Suppressor macrophage treated with lipopolysaccharide for 1 hour (primary cell): ENCODE measurements at regions not wholly inside any gene's neighbourhood (a gene's known extent, or its start where the extent isn't known, plus 50 kb on each side); places are given as distances from the start of the nearest gene placed in this dataset.

Experiments
- DNase-seq, 3 donors: peaks; one replicate each; pipeline ENCODE4 v3.0.0-alpha.2; 2020 to 2022

DNA sequence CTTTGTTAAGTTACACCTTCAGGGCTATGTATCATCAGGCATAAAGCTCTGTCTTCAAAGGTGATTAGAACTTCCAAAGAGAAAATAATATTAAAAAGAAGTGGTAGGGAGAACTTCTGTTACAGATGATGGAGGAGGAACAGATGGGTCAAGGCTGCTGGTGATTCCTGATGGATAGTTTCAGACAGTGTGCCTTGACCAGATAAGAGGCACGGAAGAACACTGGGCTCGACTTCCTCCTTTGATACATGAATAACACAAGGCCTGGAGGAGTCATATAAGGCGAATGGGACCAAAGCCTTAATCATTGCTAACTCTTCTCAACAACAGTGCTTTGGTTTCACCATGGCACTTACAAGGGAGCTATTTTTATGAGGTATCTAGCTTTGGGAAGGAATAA is 128.1 kb upstream of the RXFP2 start:
- DNase-seq = no peak

DNA sequence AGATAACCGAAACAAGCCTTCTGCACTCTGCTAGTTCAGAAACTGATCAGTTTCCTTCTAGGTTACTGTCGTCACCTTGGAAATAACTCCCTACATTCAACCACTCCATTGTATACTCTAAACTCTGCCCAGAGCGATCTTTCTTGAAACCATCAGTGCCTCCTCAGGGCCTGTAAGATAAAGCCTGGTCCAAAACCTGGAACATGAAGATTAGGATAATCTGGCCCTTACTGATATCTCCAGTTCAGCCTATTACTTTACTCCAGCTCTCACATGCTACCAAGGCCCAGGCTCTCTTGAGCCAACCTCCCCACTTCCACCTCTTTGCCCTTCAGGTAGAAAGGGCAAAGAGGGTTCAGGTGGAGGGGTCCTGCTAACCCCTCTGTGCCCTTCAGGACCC is 125.3 kb upstream of the RXFP2 start:
- no peak for DNase-seq

DNA sequence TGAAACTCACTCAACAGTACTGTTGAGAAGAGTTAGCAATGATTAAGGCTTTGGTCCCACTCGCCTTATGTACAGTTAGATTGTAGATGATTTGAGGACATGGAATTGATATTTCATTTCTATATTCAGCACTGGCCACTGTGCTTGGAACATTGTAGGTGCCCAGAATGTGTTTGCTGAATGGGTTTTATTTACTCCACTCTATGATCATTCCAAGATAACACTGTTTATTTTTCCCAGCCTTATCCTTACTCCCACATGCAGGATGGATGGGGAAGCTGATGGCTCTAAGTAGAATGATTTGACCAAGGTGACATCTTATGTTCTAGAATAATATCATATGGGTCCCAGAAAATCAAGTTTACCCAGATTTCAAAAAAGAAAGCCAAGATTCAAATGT is 124.6 kb upstream of the RXFP2 start:
- no peak for DNase-seq

DNA sequence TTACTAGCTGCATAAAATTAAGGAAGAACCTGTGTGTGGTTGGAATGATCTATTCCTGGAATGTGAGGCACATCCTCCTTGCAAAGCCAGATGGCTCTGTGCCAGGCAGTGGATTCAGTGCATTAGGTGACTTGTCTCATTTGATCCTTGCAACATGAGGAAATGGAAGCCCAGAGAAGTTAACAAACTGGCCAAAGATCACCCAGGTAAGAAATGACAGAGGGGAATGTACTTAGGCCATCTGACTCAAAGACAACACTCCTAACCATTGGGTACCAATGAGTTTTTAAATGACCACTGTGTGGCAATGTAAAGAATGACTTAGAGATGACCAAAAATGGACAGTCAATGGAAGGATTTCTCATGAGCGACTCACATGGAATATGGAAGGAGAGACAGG is 114.2 kb upstream of the RXFP2 start:
- DNase-seq = no peak

DNA sequence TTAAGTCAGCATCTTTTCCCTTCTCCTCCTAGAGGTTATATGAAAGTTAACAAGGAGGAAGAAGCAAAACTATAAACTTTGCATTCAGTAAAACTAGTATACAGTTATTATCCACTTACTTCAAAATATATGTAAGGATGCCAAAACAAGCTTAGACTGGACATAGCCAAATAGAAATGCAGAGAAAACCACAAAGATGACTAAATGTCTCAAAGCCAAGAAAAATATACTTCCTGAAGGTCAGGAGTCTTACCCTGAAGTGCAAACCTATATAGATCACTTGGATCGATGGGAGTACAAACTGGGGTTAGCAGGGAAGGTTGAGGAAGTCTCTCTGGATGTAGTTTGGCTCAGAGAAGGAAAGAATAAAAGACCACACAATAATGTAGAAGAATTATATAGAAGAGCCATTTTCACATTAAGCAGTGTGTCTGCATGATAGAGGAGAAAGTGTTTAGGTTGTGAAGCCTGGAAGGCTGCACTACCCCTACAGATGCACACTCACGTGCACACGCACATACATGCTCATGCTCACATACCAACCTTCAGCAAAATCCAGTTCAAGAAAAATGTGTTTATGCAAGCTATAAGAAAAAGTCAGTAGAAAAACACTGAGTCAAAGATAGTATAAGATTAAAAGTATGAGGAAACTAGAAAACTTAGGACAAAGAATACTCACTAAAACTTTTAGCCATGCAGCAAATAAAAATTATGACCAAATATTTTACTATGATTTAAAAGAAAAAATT is 112.1 kb upstream of the RXFP2 start:
- no peak for DNase-seq

DNA sequence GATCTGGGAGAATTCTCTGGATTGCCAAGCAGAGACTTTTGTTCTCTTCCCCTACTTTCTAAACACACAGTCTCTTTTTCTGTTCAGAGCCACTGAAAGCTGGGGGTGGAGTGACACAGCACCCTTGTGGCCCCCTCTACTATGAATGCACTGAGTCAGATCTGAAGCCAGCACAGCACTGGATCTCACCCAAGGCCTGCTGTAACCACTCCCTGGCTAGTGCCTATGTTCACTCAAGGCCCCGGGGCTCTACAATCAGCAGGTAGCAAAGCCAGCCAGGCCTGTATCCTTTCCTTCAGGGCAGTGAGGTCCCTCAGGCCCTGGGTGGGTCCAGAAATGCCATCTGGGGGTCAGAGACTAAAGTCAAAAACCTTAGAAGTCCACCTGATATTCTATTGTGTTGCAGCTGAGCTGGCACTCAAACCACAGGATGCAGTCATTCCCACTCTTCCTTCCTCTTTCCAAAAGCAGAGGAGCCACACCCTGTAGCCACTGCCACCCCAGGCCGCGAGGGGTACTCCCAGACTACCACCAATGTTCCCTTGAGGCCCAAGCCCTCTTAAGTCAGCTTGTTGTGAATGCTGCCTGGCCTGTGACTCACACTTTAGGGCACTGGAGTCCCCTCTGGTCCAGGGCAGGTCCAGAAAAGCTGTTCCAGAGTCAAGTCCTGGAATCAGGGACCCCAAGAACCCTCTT is 110.1 kb upstream of the RXFP2 start:
- DNase-seq = peak; percentile 48 to 54 (median 51)

GRCh38 chr13:31631071-31631470 is 108.3 kb upstream of the RXFP2 start:
- DNase-seq = peak in 2 of 3 donors; percentile 20 to 24

- DNase-seq = no peak
Measured at GRCh38 chr13:31631746-31632145, 107.6 kb upstream of the RXFP2 start.

GRCh38 chr13:31638577-31638976 is 100.7 kb upstream of the RXFP2 start:
- DNase-seq = peak; percentile 59 to 76 (median 73)

DNA sequence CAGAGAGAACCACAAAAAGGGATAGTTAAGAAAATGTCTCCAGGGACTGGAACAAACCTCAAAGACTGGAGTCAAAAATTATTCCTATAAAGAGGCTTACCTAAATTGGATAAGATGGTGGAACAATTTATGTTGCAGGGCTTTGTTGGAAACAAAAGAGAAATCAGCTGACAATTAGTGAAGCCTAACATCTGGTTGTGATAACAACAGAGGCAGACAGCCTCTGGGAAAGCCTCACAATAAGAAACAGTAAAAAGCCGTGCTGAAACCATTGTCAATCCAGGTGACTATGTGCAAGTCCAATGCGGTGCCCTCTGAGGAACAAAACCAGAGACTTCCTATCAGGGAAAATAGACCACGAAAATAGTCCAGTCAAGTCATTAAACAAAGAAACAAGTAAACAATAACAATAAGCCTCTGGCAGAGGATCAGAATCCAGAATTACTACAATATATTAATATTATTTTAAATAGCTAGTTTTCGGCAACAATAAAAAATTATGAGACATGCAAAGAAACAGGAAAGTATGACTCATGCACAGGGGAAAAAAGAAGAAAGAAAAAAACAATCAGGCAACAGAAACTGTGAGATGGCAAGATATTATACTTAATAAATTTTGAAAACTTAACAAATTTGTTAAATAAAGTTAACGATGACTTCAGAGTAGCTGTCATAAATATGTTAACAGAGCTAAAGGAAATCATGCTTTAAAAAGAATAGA is 99.7 kb upstream of the RXFP2 start:
- DNase-seq = peak in 1 of 3 donors; percentile 10

- no peak for DNase-seq
Measured at GRCh38 chr13:31649766-31650165, 89.6 kb upstream of the RXFP2 start.

- DNase-seq = no peak
Measured at GRCh38 chr13:31653730-31654129, 85.6 kb upstream of the RXFP2 start.

GRCh38 chr13:31663880-31664585 is 75.3 kb upstream of the RXFP2 start:
- no peak for DNase-seq

GRCh38 chr13:31670831-31671617 is 68.3 kb upstream of the RXFP2 start:
- DNase-seq = no peak

GRCh38 chr13:31674051-31674450 is 65.3 kb upstream of the RXFP2 start:
- peak in 1 of 3 donors; percentile 3 for DNase-seq

DNA sequence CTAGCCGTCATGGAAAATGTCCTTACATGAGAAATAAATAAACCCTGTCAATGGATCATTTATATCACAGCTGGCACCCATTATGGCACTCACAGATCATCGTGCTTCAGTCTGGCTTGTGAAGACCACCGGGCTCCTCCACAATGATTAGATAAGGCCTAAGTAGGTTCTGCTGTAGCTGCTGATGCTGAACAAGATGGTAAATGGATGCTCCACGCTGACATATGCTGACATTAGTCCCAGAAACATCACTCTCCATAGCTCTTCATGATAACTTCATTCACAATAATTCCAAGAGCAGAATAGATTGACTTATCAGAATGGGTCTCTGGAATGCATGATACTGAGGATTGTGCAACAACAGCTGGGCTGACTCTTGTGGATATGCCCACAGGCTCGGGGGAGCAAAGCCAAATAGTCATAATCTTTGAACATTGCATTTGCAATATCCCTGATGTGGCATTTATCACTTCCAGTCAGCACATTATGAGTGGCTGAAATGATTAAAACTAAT is 63.8 kb upstream of the RXFP2 start:
- no peak for DNase-seq

DNA sequence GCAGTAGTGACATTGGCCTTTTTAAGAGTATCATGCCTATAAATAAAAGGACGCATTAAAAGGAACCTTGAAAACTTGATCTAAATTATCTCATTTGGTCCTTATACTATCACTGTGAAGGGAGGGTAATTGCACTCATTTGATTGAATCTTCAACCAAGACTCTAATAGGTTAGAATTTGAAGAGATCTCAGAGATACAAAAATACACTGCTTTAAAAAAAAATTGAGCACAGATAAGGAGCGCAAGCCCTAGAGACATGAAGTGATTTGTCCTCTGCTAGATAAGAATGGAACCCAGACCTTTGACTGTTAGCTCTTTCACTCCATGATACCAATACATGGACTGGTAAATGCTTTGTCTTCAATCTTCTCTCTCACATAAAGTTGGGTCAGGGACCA is 58.2 kb upstream of the RXFP2 start:
- DNase-seq = no peak

GRCh38 chr13:31684466-31684865 is 54.9 kb upstream of the RXFP2 start:
- DNase-seq = no peak

DNA sequence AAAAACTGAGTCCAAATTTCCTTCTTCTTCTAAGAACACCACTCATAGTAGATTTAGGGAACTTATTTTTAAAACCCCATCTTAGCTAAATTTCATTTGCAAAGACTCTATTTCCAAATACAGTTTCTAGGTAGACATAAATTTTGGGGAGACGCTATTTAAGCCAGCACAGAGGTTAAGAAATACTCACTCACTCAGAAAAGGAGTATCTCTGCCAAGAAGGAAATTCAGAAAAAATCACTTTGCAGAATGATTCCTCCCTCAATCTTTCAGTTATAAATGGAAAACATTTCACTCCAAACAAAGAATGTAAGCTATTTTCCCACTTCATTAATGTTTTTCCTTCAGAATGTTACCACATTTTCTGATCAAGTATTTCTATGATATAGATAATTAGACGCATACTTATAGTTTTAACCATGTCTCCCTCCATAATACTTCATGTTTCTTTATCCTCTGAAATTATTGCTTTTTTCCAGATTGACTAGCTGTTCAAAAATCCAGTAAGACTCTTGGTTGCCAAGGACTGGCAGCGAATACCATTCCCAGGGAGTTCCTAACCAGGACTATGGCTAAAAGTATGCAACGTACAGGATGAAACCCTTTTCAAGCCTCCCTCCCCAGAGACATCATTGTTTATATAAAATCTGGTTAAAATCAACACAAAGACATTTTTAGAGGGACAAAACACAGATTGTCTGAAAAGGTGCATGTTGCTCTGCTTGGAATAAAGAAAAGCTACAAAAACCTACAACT is 52.5 kb upstream of the RXFP2 start:
- DNase-seq = no peak
